ENCODE measurements at regions not wholly inside any gene's neighbourhood (a gene's known extent, or its start where the extent isn't known, plus 50 kb on each side); places are given as distances from the start of the nearest gene placed in this dataset.
"Not testable (repeated sequence)": the region's sequence is repeated elsewhere in the genome, so short reads cannot be mapped to it uniquely, and the experiment has no call there.

DNA sequence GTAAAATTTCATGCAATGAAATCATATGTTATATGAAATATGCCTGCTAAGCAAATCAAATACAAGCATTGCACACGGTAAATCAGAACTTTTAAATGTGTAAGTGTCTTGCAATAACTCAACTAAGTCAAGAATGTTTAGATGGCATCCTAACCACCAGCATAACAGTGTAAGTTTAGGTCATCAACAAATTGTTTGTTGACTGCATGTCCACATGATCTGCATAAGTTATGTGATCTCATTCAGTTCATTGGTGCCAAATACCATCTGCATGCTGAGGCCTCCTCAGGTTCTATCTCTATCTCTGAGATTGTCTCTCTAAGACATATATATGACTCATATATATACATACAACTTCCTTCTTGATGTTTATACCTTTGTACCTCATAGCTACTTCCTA is 159.6 kb upstream of the STK32A start:
- no peak for DNase-seq (ENCODE audit: extremely low read depth in 1 of 2, low read depth in 1 of 2)

DNA sequence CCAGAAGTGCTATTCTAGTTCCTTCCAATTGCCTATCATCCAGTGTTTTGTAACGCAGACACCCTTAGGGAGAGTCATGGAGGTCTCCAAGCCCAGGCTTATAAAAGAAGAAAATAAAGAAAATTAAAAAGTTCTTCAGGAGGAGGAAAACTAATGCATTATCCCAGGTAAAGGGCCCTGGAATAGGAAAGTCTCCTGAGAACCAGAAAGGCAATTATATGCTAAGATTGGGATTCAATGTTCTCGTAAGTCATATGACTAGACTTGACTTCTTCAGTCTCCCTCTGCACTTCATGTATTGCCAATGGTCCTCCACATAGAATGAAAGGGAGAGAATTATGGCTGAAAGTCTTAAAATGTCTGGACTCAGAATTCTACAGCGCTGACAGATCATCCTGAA is 154.4 kb upstream of the STK32A start:
- no peak for DNase-seq (ENCODE audit: extremely low read depth in 1 of 2, low read depth in 1 of 2)

DNA sequence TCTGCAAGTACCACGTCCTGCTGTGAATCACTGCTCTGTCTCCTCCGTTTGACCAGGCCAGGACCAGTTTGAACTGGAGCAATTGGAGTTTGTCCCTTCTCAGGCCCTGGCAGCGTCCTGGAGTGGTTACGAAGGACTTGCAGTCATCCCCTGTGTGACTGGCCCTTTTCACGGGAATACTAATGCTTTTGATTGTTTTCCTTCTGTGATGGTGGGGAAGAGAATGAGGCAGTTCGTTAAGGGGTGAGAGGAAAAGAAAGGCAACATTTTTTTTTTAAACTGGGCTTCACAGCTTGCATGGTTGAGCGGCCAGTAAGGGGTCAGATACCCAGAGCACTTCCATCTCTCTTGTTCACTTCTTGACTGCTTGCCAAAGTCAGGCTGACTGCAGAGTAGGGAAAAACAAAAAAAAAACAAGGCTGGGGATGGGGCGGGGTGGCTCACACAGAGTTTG is 153.5 kb upstream of the STK32A start:
- no peak for DNase-seq (ENCODE audit: extremely low read depth in 1 of 2, low read depth in 1 of 2)

DNA sequence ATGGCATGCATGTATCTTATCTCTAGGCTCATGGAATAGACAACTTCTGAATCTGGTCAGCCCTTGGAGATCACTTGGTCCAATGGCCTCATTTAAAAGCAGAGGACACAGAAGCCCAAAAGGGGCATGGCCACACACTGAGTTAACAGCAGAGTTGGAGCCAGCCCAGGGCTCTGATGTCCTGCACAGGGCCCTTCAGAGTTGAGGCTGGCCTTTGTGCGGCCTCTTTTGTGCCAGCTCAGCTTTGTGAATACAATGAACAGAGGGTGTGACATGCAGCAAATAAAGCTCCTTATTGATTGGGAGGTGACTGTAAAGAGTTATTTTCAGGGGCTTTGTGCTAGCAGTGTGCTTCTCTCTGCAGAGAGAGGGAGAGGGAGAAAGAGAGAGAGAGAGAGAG is 150.1 kb upstream of the STK32A start:
- no peak for DNase-seq (ENCODE audit: extremely low read depth in 1 of 2, low read depth in 1 of 2)

DNA sequence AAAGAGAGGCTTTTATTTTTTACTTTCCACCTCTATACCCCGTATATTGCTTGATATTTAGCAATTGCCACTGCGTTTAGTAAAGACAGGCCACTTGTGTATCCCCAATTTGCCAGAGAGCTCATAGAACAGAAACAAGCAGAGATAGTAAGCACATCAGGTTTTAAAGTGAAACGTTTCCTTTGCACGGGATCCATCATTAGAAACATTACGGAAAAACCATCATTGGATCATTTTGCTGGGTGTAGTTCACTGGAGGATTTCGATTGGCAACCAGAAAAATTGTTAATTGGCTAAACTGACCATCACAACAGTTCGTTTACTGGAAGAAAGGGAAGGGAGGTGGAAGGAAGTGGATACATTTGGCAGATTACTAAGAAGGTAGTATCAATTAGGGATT is 149.4 kb upstream of the STK32A start:
- DNase-seq (ENCODE audit: extremely low read depth in 1 of 2, low read depth in 1 of 2) = no peak

- no peak for DNase-seq (ENCODE audit: extremely low read depth in 1 of 2, low read depth in 1 of 2)
These were observed 142.8 kb upstream of the STK32A start for GRCh38 chr5:147092044-147092443.

DNA sequence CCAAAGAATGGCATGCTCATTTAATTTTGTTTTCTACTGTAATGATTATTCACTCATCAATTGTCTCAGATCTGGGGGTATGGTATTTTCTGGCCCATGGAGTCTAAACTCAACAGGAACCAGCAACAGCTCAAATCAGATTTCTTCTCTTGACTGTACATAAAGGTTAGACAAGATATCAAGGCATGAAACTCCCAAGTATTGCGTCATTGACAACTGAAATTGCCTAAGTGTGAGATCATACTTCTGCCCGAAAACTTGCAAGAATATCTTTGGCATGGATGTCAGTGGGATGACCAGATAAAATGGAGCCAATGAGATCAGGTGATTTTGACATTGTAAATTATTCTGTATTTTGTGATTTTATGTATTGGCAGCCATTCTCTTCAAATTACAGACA is 141.7 kb upstream of the STK32A start:
- no peak for DNase-seq (ENCODE audit: extremely low read depth in 1 of 2, low read depth in 1 of 2)

DNA sequence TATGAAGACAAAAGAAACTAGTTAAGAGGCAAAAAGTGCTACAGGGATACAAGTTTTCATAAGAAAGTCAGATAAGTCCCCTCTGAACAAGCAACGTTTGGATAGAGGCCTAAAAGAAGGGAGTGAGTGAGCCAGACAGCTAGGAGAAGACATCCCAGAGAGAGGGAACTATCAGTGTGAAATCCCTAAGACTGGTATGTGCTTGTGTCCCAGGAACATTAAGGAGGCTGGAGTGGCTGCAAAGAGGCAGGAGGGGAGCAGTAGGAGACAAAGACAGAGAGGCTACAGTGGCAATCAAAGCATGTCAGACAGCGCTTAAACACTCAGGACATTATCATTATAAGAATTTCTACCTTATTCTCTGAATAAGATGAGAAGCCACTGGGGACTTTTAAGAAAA is 139.1 kb upstream of the STK32A start:
- no peak for DNase-seq (ENCODE audit: extremely low read depth in 1 of 2, low read depth in 1 of 2)

- no peak for DNase-seq (ENCODE audit: extremely low read depth in 1 of 2, low read depth in 1 of 2)
These were observed 136.5 kb upstream of the STK32A start for GRCh38 chr5:147098233-147098790.

GRCh38 chr5:147101659-147102369 is 133.0 kb upstream of the STK32A start:
- DNase-seq (ENCODE audit: extremely low read depth in 1 of 2, low read depth in 1 of 2) = no peak

- no peak for DNase-seq (ENCODE audit: extremely low read depth in 1 of 2, low read depth in 1 of 2)
These were observed 121.9 kb upstream of the STK32A start for GRCh38 chr5:147112899-147113298.

DNA sequence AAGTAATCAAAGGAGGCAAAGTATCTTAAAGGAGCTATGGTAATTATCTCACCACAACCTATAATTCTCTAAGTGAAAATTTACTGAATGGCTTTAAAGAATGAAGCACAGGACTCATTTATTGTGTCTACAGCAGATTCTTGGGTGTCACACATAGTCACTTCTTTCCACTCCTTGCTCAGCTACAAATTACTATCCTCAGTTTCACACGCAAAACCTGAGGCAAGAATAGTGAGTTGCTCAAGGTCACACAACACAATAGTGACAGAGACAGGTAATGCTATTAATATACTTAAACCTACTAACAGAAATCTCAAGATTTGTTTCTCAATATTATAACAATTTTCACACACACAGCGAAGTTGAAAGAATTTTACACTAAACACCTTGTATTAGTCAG is 120.9 kb upstream of the STK32A start:
- DNase-seq (ENCODE audit: extremely low read depth in 1 of 2, low read depth in 1 of 2) = no peak

DNA sequence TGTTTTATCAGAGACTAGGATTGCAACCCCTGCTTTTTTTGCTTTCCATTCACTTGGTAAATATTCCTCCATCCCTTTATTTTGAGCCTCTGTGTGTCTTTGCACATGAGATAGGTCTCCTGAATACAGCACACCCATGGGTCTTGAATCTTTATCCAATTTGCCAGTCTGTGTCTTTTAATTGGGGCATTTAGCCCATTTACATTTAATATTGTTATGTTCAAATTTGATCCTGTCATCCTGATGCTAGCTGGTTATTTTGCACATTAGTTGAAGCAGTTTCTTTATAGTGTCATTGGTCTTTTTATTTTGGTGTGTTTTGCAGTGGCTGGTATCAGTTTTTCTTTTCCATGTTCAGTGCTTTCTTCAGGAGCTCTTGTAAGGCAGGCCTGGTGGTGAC is 95.1 kb upstream of the STK32A start:
- DNase-seq (ENCODE audit: extremely low read depth in 1 of 2, low read depth in 1 of 2) = not testable (repeated sequence)

- no peak for DNase-seq (ENCODE audit: extremely low read depth in 1 of 2, low read depth in 1 of 2)
These were observed 94.3 kb upstream of the STK32A start for GRCh38 chr5:147140558-147140957.

DNA sequence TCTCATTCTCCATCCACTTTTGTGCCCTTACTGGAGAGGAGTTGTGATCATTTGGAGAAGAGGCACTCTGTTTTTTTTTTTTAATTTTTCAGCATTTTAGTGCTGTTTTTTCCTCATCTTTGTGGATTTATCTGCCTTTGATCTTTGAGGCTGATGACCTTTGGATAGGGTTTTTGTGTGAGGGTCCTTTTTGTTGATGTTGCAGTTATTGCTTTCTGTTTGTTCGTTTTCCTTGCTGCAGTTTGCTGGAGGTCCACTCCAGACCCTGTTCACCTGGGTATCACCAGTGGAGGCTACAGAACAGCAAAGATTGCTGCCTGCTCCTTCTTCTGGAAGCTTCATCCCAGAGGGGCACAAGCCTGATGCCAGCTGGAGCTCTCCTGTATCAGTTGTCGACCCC is 93.2 kb upstream of the STK32A start:
- not testable (repeated sequence) for DNase-seq (ENCODE audit: extremely low read depth in 1 of 2, low read depth in 1 of 2)

DNA sequence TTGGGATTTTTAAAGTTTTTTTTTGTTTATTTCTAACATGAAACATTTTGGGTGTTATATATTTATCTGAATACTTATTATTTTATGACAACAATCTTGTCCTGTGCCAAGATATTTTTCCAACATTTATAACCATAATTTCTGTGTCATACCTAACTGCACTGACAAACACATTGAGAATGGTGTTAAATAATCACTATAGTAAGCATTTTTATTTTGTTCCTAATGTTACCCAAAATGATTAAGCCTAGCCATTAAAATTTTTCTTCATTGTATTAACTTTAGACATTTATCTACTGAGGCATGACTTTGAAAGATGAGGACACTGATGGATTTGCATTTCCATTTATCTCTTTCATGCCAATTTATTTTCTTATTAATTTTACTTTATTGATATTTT is 91.6 kb upstream of the STK32A start:
- no peak for DNase-seq (ENCODE audit: extremely low read depth in 1 of 2, low read depth in 1 of 2)

GRCh38 chr5:147145328-147145727 is 89.5 kb upstream of the STK32A start:
- no peak for DNase-seq (ENCODE audit: extremely low read depth in 1 of 2, low read depth in 1 of 2)

- DNase-seq (ENCODE audit: extremely low read depth in 1 of 2, low read depth in 1 of 2) = no peak
These were observed 86.1 kb upstream of the STK32A start for GRCh38 chr5:147148715-147149114.

DNA sequence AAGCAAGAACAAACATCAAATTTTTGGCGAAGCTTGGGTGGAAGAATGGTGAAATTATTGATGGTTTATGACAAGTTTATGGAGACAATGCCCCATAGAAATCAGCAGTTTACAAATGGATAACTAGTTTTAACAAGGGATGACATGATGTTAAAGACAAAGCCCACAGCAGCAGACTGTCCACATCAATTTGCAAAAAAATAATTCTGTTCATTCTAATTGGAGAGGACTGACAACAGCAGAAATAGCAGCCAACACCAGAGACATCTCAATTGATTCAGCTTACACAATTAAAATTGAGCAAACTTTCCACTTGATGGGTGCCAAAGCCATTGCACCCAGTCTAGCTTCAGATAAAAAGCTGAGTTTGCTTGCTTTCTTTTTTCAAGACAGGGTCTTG is 82.7 kb upstream of the STK32A start:
- DNase-seq (ENCODE audit: extremely low read depth in 1 of 2, low read depth in 1 of 2) = no peak

- DNase-seq (ENCODE audit: extremely low read depth in 1 of 2, low read depth in 1 of 2) = no peak
These were observed 80.0 kb upstream of the STK32A start for GRCh38 chr5:147154809-147155208.

DNA sequence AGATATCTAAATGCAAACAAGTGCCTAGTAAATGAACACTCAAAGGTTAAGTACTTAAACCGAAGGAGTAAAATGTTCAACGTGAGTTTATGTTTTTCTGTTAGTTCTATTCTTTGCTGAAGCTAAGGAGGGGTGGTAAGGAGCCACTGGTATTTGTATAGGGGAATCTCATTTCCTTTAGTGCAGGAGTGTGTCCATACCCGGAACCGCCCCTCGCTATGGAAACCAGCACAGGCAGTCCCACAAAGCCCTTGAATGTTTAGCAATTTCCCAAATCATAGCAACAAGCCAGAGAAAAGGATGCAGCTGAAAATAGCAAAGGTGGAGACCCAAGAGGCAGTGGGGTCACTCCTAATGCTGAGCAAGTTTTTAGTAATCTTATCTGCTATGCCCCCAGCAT is 78.8 kb upstream of the STK32A start:
- no peak for DNase-seq (ENCODE audit: extremely low read depth in 1 of 2, low read depth in 1 of 2)

GRCh38 chr5:147160902-147161700 is 73.7 kb upstream of the STK32A start:
- DNase-seq (ENCODE audit: extremely low read depth in 1 of 2, low read depth in 1 of 2) = no peak

All from activated CD8-positive, alpha-beta memory T cell treated with anti-CD3 and anti-CD28 coated beads for 1 hour (primary cell).